GM12878 (cell line): ENCODE measurements at regions not wholly inside any gene's neighbourhood (a gene's known extent, or its start where the extent isn't known, plus 50 kb on each side); places are given as distances from the start of the nearest gene placed in this dataset.

Source experiments
- ATAC-seq: fragments of 200-7000 bp; cut with Tn5 transposase; 3 replicates; pipeline ENCODE4 v1.9.1; 2020; ENCODE audit warnings: mild to moderate bottlenecking, moderate library complexity
- BruUV-seq: library from RNA; stranded (reverse); fragments of 400-500 nt; replicated peaks from 2 replicates; lab custom pipeline; 2021; lab: Mats Ljungman, UMichigan
- CTCF ChIA-PET: fragments of 300-600 bp; sonication (Branson Sonifier 250); formaldehyde crosslinking; extraction: SDS; loops from one replicate; lab custom pipeline; 2021; ENCODE audit warnings: inconsistent platforms; lab: Yijun Ruan, JAX
- POLR2A ChIA-PET: fragments of 350-600 bp; formaldehyde crosslinking; extraction: SDS; loops from one replicate; lab custom pipeline; 2021; ENCODE audit warnings: inconsistent platforms; lab: Charles Lee
- RAD21 ChIA-PET: fragments of 300-600 bp; sonication (Branson Sonifier 250); formaldehyde crosslinking; loops from one replicate; lab custom pipeline; 2023; ENCODE audit warnings: antibody characterized with exemption; ENCODE audit not compliant: unreplicated experiment; lab: Charles Lee
- SMC1A ChIA-PET: fragments of 300-600 bp; sonication (Branson Sonifier 250); formaldehyde crosslinking; loops from one replicate; lab custom pipeline; 2023; ENCODE audit not compliant: unreplicated experiment, uncharacterized antibody; lab: Charles Lee
- DNase-seq: peaks from one replicate; pipeline ENCODE4 v3.0.0-alpha.2; 2011; ENCODE audit warnings: low read depth, low spot score
- FAIRE-seq: peaks from 3 replicates; lab custom pipeline; 2011; peaks lifted over from hg19 to GRCh38; lab: Jason Lieb, UNC
- H2AFZ ChIP-seq: 2 replicates; pipeline ENCODE4 v1.6.0; 2011; ENCODE audit warnings: low read depth, low read length, control low read depth; ENCODE audit not compliant: control insufficient read depth
- H3K27ac ChIP-seq: 2 replicates; pipeline ENCODE4 v1.5.1; 2011; ENCODE audit warnings: control low read depth; ENCODE audit not compliant: control insufficient read depth, insufficient read depth
- H3K27me3 ChIP-seq, 2 experiments: replicated peaks in 1 of 2; 2 replicates each; pipeline versions ENCODE4 v1.6.0 to v1.6.1; 2011; ENCODE audit warnings: low read length in 1 of 2; ENCODE audit not compliant: control insufficient read depth in 2 of 2, insufficient read depth in 2 of 2
- H3K36me3 ChIP-seq, 2 experiments: 2 replicates each; pipeline ENCODE4 v1.5.1; 2011; ENCODE audit warnings: low read length in 1 of 2; ENCODE audit not compliant: control insufficient read depth in 2 of 2, insufficient read depth in 2 of 2
- H3K4me1 ChIP-seq: 2 replicates; pipeline ENCODE4 v1.6.1; 2011; ENCODE audit warnings: mild to moderate bottlenecking, low read length, moderate library complexity, mixed read lengths; ENCODE audit not compliant: control insufficient read depth, insufficient read depth
- H3K4me2 ChIP-seq: 2 replicates; pipeline ENCODE4 v1.6.0; 2011; ENCODE audit warnings: control low read depth; ENCODE audit not compliant: control insufficient read depth, insufficient read depth
- H3K4me3 ChIP-seq: fragments of 200-600 bp; sonication (generic); 2 replicates; pipeline ENCODE4 v1.5.1; 2016
- H3K79me2 ChIP-seq: 2 replicates; pipeline ENCODE4 v1.6.0; 2011; ENCODE audit warnings: low read length; ENCODE audit not compliant: control insufficient read depth, insufficient read depth
- H3K9ac ChIP-seq: 2 replicates; pipeline ENCODE4 v1.8.0; 2011; ENCODE audit warnings: low read length, control low read depth, mixed read lengths; ENCODE audit not compliant: control insufficient read depth, insufficient read depth
- H3K9me3 ChIP-seq: replicated peaks from 3 replicates; pipeline ENCODE4 v1.5.1; 2011; ENCODE audit warnings: mild to moderate bottlenecking, low read length; ENCODE audit not compliant: control insufficient read depth, insufficient read depth
- H4K20me1 ChIP-seq: 2 replicates; pipeline ENCODE4 v1.6.0; 2011; ENCODE audit not compliant: control insufficient read depth, insufficient read depth
- BACH1 ChIP-seq: fragments of 450-650 bp; IDR thresholded peaks from 2 replicates; pipeline ENCODE4 v1.6.1; 2017; ENCODE audit warnings: mild to moderate bottlenecking, borderline replicate concordance
- BCL11A ChIP-seq: IDR thresholded peaks from 2 replicates; pipeline ENCODE4 v1.6.1; 2011; ENCODE audit warnings: low read depth, low read length
- E2F8 ChIP-seq: fragments of 450-650 bp; IDR thresholded peaks from 2 replicates; pipeline ENCODE4 v1.6.1; 2018; ENCODE audit warnings: mild to moderate bottlenecking, low read depth, moderate library complexity; ENCODE audit not compliant: partially characterized antibody
- E4F1 ChIP-seq: fragments of 450-650 bp; IDR thresholded peaks from 2 replicates; pipeline ENCODE4 v1.6.1; 2018; ENCODE audit warnings: borderline replicate concordance, mild to moderate bottlenecking; ENCODE audit not compliant: partially characterized antibody
- MYC ChIP-seq: IDR thresholded peaks from 2 replicates; pipeline ENCODE4 v1.6.1; 2011; ENCODE audit warnings: mild to moderate bottlenecking, low read length, moderate library complexity, inconsistent platforms; ENCODE audit not compliant: insufficient read depth, insufficient replicate concordance, insufficient read length, severe bottlenecking
- NBN ChIP-seq: fragments of 450-650 bp; IDR thresholded peaks from 2 replicates; pipeline ENCODE4 v1.6.1; 2016
- PAX5 ChIP-seq: IDR thresholded peaks from 2 replicates; pipeline ENCODE4 v1.6.1; 2011; ENCODE audit warnings: low read depth, low read length, borderline replicate concordance
- RCOR1 ChIP-seq: conservative IDR thresholded peaks from 2 replicates; pipeline ENCODE4 v1.6.1; 2012; ENCODE audit warnings: low read depth, low read length, improper control_type of control experiment
- SPI1 ChIP-seq: IDR thresholded peaks from 2 replicates; pipeline ENCODE4 v1.6.1; 2011; ENCODE audit warnings: low read depth, mild to moderate bottlenecking, low read length, moderate library complexity, borderline replicate concordance; ENCODE audit not compliant: insufficient read depth
- WGBS: methylation state at CpG from one replicate; pipeline ENCODE4 v1.1.6; 2016; ENCODE audit warnings: low lambda C conversion rate; ENCODE audit not compliant: insufficient replicate concordance, insufficient coverage; ENCODE audit errors: missing lambda C conversion rate; 5-methylcytosine and 5-hydroxymethylcytosine counted together
- in situ Hi-C: fragments of 300-500 bp; cut with MboI; formaldehyde crosslinking; loops from 9 replicates; pipeline ENCODE4 v1.14.3; 2018; ENCODE audit warnings: mixed read lengths
- intact Hi-C: fragments of 100-400 bp; cut with micrococcal nuclease; formaldehyde crosslinking; loops from one replicate; pipeline ENCODE4 v1.14.2; 2022; ENCODE audit not compliant: unreplicated experiment

GRCh38 chr4:3365871-3366842 lies 73.3 kb downstream of the RGS12 start (continued):
- TF ChIP-seq E4F1: no peak

GRCh38 chr4:3366893-3367775 lies 74.3 kb downstream of the RGS12 start:
- H3K4me3 ChIP-seq: no peak overlapping the region
- no peaks in the 10 kb centered on the region for H3K36me3 ChIP-seq
- RAD21 ChIA-PET: interaction anchor here (1.2 kb wide), 1 partner anchor 11 kb away, joined by 3 read pairs; no protein-coding TSS in a partner anchor
- DNase-seq: no peak
- CTCF ChIA-PET: no interaction called here
- ATAC-seq: no peak
- no peaks in the 10 kb centered on the region; the same call in 2 of the 3 replicates for H3K9me3 ChIP-seq
- intact Hi-C loops: no loop called here
- in situ Hi-C loops: no loop called here
- WGBS: 52% methylated on average over 28 of the region's 30 CpGs
- no peak overlapping the region for H3K9ac ChIP-seq
- no peak for FAIRE-seq
- peaks cover 0 to 2% of the 10 kb centered on the region in 2 experiments; a peak in 1 of 4 replicates for H3K27me3 ChIP-seq
- H3K4me1 ChIP-seq: peaks cover 10% of the 10 kb centered on the region
- no peaks in the 10 kb centered on the region for H3K79me2 ChIP-seq
- POLR2A ChIA-PET: no interaction called here
- BruUV-seq: no TSS peak
- SMC1A ChIA-PET: no interaction called here
- H3K27ac ChIP-seq: no peak overlapping the region
- H2AFZ ChIP-seq: no peak overlapping the region
- no peaks in the 10 kb centered on the region for H4K20me1 ChIP-seq
- H3K4me2 ChIP-seq: no peak overlapping the region
- TF ChIP-seq SPI1 (no peak), BACH1 (no peak), NBN (no peak), MYC (no peak), BCL11A (no peak), E2F8 (no peak), RCOR1 (no peak), E4F1 (no peak), PAX5 (no peak)
